ENCODE measurements at regions not wholly inside any gene's neighbourhood (a gene's known extent, or its start where the extent isn't known, plus 50 kb on each side); places are given as distances from the start of the nearest gene placed in this dataset.

DNA sequence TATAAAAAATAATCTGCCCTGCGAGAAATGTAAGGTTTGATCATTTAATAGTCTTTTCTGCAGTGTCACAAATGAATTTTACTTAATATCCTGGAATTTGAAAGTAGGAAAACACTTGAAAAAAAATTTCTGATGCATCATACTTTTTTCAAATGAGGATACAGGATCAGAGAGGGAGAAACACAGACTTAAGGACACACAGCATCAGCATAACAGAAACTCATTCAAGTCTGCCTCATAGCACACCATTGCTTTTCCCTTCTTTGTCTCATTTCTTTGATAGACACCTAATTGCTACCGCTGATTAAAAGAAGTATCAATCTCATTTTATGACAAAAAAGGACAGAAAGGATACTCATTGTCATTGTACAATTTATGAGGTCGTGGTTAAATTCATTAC is 319.0 kb downstream of the TMEM114 start:
- Histone ChIP-seq H2AFZ (ENCODE audit: low read depth, low read length, poor library complexity, severe bottlenecking) (no peak overlapping the region), H3K36me3 (ENCODE audit: control insufficient read depth in 1 of 2, insufficient read depth in 2 of 2, low read length in 2 of 2) (no peaks in the 10 kb centered on the region), H3K4me2 (ENCODE audit: low read length) (no peak overlapping the region), H3K79me2 (ENCODE audit: insufficient read depth, low read length) (no peaks in the 10 kb centered on the region), H3K9me3 (ENCODE audit: control insufficient read depth in 1 of 2, insufficient read depth in 1 of 2, low read depth in 1 of 2, low read length in 2 of 2) (peaks cover 0 to 4% of the 10 kb centered on the region in 2 experiments; a peak in 2 of 4 replicates), H3K4me1 (ENCODE audit: control insufficient read depth in 1 of 2, insufficient read depth in 2 of 2, low read length in 2 of 2) (no peaks in the 10 kb centered on the region), H3K27ac (ENCODE audit: low read depth, low read length) (no peak overlapping the region), H3K27me3 (ENCODE audit: insufficient read depth, low read length) (no peaks in the 10 kb centered on the region), H4K20me1 (ENCODE audit: insufficient read depth) (no peaks in the 10 kb centered on the region), H3K4me3 (replicated peaks in 1 of 2; ENCODE audit: low read depth in 1 of 2, low read length in 2 of 2) (no peak overlapping the region), H3K9me2 (ENCODE audit: insufficient read depth) (no peaks in the 10 kb centered on the region), H3K9ac (ENCODE audit: low read length) (no peak overlapping the region)
- ATAC-seq (no peak), DNase-seq (ENCODE audit: low read depth, low spot score) (no peak)
- TF ChIP-seq, protein P1, sequence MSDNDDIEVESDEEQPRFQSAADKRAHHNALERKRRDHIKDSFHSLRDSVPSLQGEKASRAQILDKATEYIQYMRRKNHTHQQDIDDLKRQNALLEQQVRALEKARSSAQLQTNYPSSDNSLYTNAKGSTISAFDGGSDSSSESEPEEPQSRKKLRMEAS (IDR thresholded peaks at IDR 0.05) = no peak
- TF ChIP-seq CEBPB (IDR thresholded peaks at IDR 0.05; ENCODE audit: low read depth) (no peak), POLR2AphosphoS5 (IDR thresholded peaks at IDR 0.05; ENCODE audit: low read depth, low read length) (no peak), JUND (IDR thresholded peaks at IDR 0.05) (no peak), RAD21 (IDR thresholded peaks at IDR 0.05; ENCODE audit: low read depth) (no peak), ELF1 (IDR thresholded peaks at IDR 0.05; ENCODE audit: borderline replicate concordance, low read depth) (no peak), SIN3A (IDR thresholded peaks at IDR 0.05; ENCODE audit: low read depth) (no peak), TCF7L2 (IDR thresholded peaks at IDR 0.05; ENCODE audit: borderline replicate concordance, extremely low read depth, insufficient read depth, insufficient read length) (no peak), CBX3 (IDR thresholded peaks at IDR 0.05; ENCODE audit: low read depth) (no peak), SP1 (IDR thresholded peaks at IDR 0.05; ENCODE audit: low read depth) (no peak), ZFX (IDR thresholded peaks at IDR 0.05) (no peak), EGR1 (IDR thresholded peaks at IDR 0.05; ENCODE audit: low read depth) (no peak), POLR2A (IDR thresholded peaks at IDR 0.05; ENCODE audit: borderline replicate concordance, extremely low read depth, insufficient read depth, insufficient read length) (no peak), EZH2phosphoT487 (IDR thresholded peaks at IDR 0.05; ENCODE audit: borderline replicate concordance) (no peak)
- TF ChIP-seq, protein P2, sequence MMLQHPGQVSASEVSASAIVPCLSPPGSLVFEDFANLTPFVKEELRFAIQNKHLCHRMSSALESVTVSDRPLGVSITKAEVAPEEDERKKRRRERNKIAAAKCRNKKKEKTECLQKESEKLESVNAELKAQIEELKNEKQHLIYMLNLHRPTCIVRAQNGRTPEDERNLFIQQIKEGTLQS (IDR thresholded peaks at IDR 0.05) = no peak
- TF ChIP-seq, protein P3, sequence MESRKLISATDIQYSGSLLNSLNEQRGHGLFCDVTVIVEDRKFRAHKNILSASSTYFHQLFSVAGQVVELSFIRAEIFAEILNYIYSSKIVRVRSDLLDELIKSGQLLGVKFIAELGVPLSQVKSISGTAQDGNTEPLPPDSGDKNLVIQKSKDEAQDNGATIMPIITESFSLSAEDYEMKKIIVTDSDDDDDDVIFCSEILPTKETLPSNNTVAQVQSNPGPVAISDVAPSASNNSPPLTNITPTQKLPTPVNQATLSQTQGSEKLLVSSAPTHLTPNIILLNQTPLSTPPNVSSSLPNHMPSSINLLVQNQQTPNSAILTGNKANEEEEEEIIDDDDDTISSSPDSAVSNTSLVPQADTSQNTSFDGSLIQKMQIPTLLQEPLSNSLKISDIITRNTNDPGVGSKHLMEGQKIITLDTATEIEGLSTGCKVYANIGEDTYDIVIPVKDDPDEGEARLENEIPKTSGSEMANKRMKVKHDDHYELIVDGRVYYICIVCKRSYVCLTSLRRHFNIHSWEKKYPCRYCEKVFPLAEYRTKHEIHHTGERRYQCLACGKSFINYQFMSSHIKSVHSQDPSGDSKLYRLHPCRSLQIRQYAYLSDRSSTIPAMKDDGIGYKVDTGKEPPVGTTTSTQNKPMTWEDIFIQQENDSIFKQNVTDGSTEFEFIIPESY (IDR thresholded peaks at IDR 0.05; ENCODE audit: extremely low read depth, insufficient replicate concordance, low read length) = no peak
- TF ChIP-seq, protein P4, sequence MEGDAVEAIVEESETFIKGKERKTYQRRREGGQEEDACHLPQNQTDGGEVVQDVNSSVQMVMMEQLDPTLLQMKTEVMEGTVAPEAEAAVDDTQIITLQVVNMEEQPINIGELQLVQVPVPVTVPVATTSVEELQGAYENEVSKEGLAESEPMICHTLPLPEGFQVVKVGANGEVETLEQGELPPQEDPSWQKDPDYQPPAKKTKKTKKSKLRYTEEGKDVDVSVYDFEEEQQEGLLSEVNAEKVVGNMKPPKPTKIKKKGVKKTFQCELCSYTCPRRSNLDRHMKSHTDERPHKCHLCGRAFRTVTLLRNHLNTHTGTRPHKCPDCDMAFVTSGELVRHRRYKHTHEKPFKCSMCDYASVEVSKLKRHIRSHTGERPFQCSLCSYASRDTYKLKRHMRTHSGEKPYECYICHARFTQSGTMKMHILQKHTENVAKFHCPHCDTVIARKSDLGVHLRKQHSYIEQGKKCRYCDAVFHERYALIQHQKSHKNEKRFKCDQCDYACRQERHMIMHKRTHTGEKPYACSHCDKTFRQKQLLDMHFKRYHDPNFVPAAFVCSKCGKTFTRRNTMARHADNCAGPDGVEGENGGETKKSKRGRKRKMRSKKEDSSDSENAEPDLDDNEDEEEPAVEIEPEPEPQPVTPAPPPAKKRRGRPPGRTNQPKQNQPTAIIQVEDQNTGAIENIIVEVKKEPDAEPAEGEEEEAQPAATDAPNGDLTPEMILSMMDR (IDR thresholded peaks at IDR 0.05 in 2 of 3, conservative IDR thresholded peaks at IDR 0.05 in 1 of 3; ENCODE audit: borderline replicate concordance in 1 of 3, insufficient read depth in 1 of 3, low read depth in 2 of 3, low read length in 2 of 3) = no peak
- CTCF ChIA-PET = no interaction called here
- POLR2A ChIA-PET = no interaction called here
- intact Hi-C loops (cut with micrococcal nuclease) = no loop called here
- RAD21 ChIA-PET (ENCODE audit: low non-redundant PET in 1 of 2, low total read pairs in 2 of 2, uncharacterized antibody in 2 of 2, unreplicated experiment in 2 of 2) = no interaction called here
- BruUV-seq (replicated peaks) = no TSS peak

Data from HCT116 (cell line).